ENCODE measurements at regions not wholly inside any gene's neighbourhood (a gene's known extent, or its start where the extent isn't known, plus 50 kb on each side); places are given as distances from the start of the nearest gene placed in this dataset.

DNA sequence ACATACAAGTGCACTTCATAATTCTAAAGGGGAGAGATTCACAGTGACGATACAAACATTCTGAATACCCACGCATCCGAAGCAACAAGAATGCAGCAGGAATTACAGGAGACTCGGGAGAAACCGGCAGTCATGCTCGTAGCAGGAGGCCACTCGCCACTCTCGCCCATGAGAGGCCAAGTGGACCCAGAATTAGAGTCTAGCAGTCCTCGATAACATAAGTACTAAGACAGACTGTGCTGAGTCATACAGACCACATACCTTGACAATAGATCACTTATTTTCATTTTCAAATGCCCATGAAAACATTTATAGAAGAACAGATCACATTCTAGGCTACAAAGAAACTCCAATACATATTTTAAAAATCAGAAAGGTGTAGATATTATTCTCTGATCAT, 299.1 kb upstream of the TSHZ3 start:
- DNase-seq (ENCODE audit: low read depth in 1 of 2, low spot score in 1 of 2), result no peak

DNA sequence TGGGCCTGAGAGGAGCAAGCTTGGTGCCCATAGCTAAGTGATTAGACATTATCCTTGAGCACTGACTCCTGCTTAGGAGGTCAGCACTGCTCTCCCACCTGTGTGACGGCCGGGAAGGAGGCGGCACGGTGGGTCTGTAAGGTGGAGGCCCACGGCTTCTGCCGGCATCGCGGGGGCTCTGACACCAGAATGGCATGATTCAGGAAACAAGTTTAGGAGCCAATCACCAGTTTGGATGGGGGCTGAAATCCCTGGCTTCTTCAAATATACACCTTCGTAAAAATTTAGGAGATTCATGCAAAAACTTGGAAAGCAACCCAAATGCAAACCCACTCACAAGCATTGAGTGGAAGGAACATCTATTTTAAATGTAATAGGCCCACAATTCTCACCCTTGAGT, 307.3 kb upstream of the TSHZ3 start:
- DNase-seq (ENCODE audit: low read depth in 1 of 2, low spot score in 1 of 2), result no peak

DNA sequence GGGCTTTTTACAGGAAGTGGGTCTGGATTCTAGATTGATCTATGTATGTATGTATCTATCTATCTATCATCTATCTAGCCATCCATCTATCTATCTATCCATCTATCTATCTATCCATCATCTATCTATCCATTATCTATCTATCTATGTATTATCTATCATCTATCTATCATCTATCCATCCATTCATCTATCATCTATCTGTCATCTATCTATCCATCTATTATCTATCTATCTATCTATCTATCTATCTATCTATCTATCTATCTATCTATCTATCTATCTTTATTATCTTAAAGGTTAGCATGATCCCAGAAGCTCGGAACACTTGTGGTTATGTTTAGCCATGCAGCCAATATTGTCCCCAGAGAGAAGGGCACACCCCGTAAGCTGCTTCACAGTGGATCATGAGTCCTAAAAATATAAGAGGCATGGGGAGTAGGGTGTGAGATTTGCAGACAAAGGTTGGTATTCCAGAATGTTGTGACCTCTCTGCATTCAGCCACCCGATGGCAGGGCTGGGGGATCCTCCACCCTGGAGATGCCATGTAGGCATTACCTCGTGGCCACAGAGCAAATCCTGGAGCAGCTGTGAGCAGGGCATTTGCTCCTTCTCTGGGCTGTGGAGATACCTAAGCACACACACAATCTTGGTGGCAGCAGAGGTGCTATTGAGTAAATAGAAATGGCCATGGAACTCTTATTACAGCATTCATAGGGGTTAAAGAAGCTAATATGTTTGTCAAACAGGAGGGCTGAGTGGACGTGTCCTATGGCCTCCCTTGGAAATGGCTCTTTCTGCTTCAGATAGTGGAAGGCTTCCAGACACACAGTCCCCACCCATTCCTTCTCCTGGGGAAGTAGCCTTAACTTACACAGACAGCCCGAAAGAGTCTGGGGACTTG, 310.0 kb upstream of the TSHZ3 start:
- DNase-seq (ENCODE audit: low read depth in 1 of 2, low spot score in 1 of 2), result no peak

DNA sequence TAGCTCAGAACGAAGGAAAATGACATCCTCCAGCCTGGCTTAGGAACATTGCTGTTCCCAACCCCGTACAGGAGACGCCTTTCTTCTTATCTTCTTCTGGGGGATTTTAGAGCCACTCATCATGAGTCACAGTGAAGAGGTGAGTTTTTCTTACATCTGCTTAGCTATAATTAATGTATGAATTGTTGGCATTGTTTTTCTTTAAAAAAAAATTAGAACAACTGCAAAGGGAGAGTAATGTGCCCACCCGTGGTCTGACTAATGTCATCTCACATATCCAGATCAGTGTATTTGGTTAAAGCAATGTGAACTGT, 310.6 kb upstream of the TSHZ3 start:
- no peak for DNase-seq (ENCODE audit: low read depth in 1 of 2, low spot score in 1 of 2)

DNA sequence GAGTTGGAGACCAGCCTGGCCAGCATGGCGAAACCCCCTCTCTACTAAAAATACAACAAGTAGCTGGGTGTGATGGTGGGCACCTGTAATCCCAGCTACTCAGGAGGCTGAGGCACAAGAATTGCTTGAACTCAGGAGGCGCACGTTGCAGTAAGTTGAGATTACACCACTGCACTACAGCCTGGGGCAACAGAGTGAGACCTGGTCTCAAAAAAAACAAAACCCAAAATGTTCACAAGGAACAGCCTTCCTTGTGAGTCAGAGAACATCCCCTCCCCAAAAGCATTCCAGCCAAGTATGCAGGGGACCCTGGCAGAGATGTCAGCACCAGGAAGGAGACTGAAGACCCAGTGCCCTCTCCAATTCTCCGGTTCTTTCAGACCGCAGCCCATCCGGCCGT, 314.9 kb upstream of the TSHZ3 start:
- no peak for DNase-seq (ENCODE audit: low read depth in 1 of 2, low spot score in 1 of 2)

DNA sequence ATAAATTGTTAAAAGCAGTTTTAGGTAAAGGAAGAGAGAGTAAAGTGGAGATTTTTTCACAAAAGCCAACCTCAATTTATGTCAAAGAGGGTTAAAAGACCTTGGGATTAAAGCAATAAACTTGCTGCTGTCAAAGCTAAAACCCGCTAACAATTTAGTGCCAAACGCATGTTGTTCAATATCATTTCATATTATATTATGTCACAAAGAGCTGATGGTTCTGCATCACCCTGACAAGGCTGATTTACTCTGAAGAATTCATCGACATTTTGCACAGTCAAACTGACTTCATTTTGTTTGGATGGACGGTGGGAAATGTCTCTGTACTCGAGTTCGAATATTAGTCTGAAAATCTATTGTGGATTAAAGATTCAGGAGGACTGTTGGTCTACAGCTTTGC, 315.8 kb upstream of the TSHZ3 start:
- DNase-seq (ENCODE audit: low read depth in 1 of 2, low spot score in 1 of 2), result no peak

DNA sequence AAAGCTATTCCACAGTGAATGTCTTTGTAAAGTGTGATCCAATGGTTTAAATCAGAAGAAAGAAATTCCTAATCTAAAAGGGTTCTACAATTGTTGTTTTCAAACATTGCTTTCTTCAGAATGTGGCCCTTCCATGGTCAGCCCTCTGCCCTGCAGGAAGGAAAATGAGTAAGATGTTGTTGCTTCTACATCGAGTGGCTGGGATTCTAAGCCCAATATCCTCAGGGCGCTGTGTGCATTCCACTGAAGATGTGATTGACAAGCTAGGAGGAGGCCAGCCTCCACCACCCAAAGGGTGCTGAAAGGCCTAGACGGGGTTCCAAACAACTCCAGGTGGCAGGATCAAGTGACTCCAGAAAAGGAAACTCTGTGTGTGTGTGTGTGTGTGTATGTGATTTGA, 316.9 kb upstream of the TSHZ3 start:
- no peak for DNase-seq (ENCODE audit: low read depth in 1 of 2, low spot score in 1 of 2)

DNA sequence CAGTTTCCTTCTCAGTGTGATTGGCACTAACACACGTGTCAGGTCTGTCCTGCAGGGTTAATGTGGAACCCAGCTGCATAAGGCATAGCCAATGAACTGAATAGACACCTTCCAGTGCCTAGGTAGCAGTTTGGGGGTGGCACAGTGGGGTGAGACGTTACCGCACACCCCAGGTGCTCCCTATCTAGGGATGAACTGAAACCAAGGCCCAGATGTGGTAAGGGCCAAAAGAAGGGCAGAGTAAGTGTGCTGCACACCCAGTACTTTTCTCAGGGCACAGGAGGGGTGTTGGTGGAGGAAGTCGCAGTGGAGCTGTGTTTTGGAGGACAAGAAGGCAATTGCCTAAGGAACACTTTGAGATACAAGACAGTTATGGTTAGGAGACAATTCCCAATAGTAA, 317.9 kb upstream of the TSHZ3 start:
- DNase-seq (ENCODE audit: low read depth in 1 of 2, low spot score in 1 of 2), result no peak

DNA sequence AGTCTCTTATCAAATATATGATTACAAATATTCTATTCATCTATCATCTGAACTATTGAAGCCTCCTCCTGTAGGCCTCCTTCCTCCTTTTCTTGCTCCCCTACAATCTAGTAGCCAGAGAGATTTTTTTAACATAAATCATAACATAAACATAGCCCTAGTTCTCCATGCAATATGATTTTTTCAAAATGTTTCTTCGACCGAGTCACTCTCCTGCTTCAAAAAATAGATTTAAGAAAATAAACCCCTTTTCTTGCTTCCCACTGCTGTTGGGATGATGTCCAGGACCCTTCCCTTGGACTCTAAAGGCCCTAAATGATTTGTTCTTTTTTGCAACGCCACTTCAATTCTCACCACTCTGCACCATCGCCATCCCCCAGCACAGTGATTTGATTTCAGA, 319.7 kb upstream of the TSHZ3 start:
- no peak for DNase-seq (ENCODE audit: low read depth in 1 of 2, low spot score in 1 of 2)

DNA sequence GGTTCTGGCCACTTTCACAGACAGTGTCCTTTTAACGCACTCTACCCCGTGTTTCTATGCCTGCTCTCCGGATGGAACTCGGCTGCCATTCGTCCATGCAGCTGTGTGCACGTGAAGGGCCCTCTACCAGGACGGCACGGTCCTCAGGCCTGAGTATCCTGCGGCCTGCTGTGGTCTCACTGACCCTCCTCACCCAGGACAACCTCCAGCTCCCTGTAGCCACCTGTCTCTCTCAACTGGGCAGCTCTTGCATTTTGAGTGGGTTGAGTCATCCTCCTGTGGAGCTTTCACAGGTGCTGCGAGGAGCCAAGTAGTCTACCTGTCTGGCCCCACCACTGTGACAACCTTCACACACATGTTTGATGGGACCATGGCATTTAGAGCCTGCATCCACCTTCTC, 321.7 kb upstream of the TSHZ3 start:
- no peak for DNase-seq (ENCODE audit: low read depth in 1 of 2, low spot score in 1 of 2)

DNA sequence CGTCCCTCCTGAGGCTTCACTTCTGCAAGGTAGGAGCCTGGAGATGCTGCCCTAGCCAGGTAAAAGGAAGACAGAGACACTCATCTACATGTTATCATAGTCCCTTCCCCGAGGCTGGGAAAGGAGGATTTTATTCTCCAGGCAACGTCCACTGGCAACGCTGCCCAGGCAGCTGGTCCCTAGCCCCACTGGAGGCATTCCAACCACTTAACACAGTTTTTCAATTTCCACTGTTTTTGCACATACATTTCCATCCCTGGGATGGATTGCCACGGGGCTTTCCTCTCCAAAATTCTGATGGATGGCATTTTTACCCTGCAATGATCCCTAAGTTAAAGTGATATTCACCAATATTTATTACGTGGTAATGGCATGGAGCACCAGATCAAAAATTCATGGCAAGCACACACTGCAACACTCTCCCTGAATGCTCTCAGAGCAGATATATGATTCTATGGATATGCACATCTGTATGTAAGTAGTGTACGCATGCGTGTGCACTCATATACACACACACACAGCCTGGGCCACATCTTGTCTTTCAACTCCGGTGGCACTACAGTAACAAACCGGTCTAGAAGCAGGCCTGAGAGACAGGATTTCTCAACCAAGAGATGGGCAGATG, 322.3 kb upstream of the TSHZ3 start:
- DNase-seq (ENCODE audit: low read depth in 1 of 2, low spot score in 1 of 2), result no peak

DNA sequence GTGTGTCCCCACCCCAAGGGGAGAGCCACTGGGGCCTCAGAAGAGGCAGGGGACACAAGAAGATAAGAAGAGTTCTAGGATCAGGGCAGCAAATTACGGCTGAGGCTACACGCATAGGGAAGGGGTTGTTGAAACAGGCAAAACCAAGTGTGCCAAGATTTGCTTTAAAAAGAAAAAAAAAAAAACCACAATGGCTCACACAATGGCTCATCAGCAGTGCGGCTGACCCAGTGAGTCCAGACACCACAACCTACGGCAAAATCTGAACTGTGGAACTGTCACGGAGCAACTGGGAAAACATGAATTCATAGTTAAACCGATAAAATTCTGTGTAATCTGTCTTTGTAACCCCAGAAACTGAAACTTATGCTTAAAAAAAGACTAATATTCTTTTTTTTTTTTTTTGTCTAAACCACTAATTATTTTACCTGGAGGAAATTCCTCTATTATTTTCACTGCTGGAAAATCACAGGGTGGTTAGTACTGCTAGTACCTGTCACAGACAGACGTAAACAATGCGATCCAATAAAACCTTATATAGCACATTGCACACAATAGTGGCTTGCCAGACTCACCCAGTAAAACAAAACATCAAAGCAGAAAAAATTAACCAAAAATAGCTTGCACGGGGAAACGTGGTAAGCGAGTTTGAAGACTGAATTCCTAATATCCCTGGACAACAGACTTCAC, 325.4 kb upstream of the TSHZ3 start:
- DNase-seq (ENCODE audit: low read depth in 1 of 2, low spot score in 1 of 2), result no peak

DNA sequence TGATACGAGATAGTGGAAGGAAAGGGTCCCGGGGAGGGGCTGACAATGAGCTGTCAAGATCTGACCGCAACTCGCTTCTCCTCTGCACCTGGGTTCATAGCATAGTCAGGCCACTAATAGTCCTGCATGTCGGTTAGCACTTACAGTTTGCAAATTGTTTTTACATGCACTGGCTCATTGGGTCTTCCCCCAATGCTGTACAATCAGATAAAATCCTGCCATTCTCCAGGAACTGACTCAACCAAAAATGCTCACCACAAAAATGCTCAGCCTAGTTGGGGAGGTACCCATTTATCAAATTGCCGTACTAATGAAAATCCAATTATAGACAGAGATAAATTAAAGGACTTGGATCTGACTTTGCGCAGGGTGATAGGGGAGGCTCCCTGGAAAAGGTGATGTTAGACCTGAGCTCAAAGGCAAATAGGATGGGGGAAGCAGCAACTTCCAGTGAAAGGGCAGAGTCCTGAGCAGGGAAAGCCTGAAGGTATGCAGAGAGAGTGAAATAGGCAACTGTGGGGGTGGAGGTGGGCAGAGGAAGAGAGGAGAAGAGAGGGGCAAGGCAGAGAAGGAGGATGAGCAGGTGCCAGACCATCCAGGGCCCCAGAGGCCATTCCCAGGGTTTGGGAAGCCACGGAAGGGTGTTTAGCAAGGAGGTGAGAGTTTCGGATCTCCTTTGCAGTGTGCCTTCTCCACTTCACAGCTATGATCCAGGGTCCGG, 326.1 kb upstream of the TSHZ3 start:
- DNase-seq (ENCODE audit: low read depth in 1 of 2, low spot score in 1 of 2), result no peak

DNA sequence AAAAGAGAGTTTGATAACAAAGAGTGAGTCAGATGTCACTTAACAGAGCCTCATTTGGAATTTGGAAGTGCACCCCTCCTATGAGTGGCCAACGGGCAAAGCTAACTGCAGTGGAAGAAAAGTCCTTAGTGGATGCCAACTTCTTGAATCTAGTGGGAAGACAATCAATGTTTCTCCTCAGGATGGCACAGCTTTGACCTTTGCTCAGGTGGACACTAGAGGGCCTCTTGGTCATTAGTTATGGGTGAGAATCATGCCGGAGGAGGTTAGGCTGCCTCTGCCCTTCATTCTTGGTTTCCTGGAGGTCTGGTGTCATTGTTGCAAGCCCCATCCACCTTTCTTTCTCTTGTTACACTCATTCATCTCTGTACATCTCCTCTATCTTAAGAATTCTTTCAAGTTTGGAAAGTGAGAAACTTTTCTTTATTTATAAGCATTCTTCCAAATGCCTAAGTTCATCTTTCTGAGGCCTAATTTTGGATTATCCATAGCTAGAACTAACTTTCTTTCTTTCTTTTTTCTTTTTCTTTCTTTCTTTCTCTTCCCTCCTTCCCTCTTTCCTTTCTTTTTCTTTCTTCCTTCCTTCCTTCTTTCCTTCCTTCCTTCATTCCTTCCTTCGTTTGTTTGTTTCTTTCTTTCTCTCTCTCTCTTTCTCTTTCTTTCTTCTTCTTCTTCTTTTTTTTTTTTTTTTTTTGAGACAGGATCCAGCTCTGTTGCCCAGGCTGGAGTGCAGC, 327.2 kb upstream of the TSHZ3 start:
- DNase-seq (ENCODE audit: low read depth in 1 of 2, low spot score in 1 of 2), result no peak

DNA sequence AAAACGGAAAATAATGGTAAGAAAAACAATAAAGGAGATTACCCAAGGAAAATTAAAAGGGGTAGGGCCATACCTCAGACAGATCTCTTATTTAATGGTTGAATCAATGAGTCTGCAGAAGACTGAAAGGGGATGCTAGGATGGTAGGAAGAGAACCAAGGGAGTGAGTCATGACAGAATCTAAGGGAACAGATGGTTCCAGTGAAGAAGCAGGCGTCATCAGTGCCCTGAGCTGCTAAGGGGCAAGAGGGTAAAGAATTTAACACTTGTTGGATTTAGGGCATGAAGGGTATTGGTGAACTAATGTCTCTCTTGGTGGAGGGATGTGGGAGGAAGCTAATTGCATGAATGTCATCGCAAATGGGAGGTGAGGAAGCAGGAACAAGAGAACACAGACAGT, 329.2 kb upstream of the TSHZ3 start:
- no peak for DNase-seq (ENCODE audit: low read depth in 1 of 2, low spot score in 1 of 2)

DNA sequence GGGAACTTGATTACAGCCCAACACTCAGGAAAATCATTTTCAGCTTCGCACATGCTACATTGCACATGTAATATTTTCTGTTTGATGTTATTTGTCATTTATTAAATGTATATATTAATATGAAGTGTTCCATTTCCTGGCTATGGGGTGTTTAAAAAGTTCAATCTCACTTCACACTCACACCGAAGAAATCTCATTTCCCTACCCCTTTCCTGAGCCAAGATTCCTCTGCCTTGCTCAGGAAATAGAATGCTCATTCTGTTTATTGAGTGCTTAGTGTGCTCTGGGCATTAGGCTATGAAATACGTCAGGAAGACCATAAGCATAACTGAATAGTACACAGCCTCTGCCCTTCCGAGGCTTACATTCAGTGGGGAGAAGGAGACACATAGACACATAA, 331.9 kb upstream of the TSHZ3 start:
- no peak for DNase-seq (ENCODE audit: low read depth in 1 of 2, low spot score in 1 of 2)

DNA sequence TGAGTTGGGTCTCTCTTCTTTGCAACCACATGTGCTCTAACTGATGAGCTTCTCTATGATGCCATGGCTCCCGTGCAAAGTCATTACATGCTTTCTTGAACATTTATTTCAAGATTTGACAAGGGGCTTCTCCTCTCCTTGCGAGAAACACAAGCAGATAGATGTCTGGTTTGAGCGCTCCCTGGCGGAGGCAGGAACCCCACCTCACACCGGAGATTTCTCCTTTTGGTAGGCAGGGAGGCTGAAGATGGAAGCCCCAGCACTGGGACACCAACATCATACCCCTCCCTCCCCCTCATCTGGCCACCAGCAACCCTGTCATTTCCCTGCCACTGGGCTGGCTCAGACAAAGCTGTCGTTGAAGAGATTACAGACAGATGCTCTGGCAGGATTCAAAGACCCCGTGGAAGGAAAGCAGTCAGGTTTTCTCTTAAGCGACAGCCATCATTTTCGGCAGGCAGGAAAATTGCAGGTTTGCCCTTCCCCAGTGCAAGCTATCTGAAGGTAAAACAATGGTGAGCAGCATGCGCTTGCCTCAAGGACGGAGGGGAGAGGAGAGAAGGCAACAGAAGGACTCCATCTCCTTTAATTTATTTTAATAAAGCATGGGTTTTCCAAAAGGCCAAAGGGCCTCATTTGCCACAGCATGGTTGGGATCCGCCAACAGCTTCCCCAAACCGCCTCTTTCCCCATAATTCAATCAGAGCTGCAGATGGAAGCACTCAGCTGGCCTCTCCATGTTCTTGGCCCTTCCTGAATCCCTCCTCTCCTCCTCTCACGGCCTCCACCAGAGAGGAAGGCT, 344.1 kb upstream of the TSHZ3 start:
- DNase-seq (ENCODE audit: low read depth in 1 of 2, low spot score in 1 of 2), result no peak

DNA sequence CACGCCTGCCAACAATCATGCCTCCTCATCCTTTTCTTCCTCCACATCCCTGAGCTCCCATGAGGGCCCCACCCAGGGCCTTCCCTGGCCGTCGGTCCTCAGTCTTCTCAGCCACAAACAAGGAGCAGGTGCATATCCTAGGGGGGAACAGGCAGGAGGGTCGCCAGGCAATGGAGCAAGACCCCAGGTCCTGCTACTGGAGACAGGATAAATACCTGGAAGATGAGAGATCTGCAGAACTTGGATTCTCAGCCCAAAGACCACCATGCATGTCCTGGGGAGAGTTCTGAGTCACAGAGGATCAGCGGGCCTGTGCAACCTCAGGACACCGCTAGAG, 344.7 kb upstream of the TSHZ3 start:
- DNase-seq (ENCODE audit: low read depth in 1 of 2, low spot score in 1 of 2), result no peak

DNA sequence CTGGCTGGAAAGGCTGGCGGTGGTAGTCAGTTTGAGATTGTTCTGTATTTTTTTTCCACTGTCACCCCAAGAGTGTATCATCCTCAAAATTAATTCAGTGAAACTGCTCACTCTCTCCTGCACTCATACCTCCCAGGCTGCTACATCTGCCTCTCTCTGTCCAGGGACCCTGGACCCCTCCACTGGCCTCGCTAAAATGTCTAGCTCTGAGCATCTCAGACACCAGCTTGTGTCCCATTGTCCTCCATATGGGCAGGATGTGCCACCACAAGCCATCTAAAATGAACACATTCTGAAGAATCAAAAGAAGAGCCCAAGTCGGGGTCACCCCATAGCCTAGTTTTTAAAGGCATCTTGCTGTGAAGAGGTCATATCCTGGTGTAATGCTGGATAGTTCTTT, 345.5 kb upstream of the TSHZ3 start:
- DNase-seq (ENCODE audit: low read depth in 1 of 2, low spot score in 1 of 2), result no peak

DNA sequence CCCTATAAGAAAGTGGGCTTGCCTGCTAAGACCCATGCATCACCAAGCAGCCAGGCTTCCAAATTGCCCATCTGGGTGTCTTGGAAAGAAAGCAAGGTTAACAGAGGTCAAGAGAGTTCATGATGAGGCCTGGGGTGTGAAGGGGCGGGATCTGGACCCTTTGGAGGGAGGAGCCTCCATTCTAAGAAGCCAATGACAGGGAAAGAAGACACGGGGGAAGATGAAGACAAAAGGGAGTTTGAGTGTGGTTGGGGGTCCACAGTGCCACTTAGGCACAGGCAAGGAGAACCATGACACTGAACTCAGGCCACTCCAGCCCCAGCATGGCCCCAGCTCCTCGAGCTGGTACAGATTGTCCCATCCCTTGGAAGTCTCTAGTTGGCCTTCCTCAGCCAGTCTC, 350.2 kb upstream of the TSHZ3 start:
- no peak for DNase-seq (ENCODE audit: low read depth in 1 of 2, low spot score in 1 of 2)

DNA sequence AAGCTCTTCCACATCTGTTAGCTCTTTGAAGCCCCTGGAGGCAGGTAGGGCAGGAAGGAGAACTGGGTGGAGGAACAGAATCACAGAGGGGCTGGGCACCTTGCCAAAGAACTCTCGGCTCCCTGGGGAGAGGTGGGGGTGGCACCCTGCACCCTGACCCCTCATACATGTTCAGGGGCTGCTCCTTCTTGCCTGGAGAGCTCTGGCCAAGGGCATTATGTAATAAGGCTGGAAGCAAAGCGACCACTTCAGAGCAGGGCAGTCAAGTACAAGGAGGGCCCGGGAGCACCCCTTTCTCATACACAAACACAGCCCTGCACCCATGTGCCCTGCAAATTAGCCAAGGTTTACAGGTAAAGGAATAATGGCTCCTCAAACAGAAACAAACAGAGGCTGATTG, 351.9 kb upstream of the TSHZ3 start:
- DNase-seq (ENCODE audit: low read depth in 1 of 2, low spot score in 1 of 2), result no peak

Measured in stimulated activated CD4-positive, alpha-beta T cell treated with anti-CD3 and anti-CD28 coated beads, Interleukin-15, amount 100 ng/mL, for 1 hour (primary cell).